Vagina (tissue), 2 donors: ENCODE measurements at regions not wholly inside any gene's neighbourhood (a gene's known extent, or its start where the extent isn't known, plus 50 kb on each side); places are given as distances from the start of the nearest gene placed in this dataset.

Experiments
- POLR2AphosphoS5 ChIP-seq, 2 donors: sonication (generic); formaldehyde crosslinking; IDR thresholded peaks; one replicate each; pipeline ENCODE4 v1.9.0; 2017; ENCODE audit warnings: antibody characterized with exemption in 2 of 2, mild to moderate bottlenecking in 2 of 2, low read depth in 1 of 2; ENCODE audit not compliant: insufficient read depth in 1 of 2
- TF ChIP-seq, protein P1 (sequence below), 3 experiments: fragments of 450-650 bp in 2 of 3; fragments of 200-600 bp in 1 of 3; sonication (generic) in 1 of 3; IDR thresholded peaks; one replicate each; pipeline ENCODE4 v1.5.1; 2017 to 2019; ENCODE audit warnings: antibody characterized with exemption in 3 of 3, mild to moderate bottlenecking in 2 of 3, moderate library complexity in 2 of 3

DNA sequence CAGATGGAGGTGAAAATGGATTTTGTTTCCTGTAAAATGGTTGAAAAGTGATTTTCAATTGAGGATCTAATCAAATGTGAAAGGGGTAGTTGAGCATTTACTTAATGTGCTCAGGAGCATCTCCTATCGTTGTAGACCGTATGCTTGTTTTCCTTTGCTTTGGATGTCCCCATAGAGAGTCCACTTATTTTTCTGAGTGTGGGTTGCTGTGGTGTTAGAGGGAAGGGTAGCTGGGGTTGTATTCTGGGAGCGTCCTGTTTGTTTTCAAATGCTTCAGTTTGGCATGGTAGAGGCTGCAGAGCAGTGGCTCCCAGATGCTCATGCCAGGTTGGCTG lies 154.1 kb downstream of the MAT2B start:
- TF ChIP-seq POLR2AphosphoS5 (IDR thresholded peaks at IDR 0.05; ENCODE audit: insufficient read depth in 1 of 2, low read depth in 1 of 2), result no peak
- TF ChIP-seq, protein P1, sequence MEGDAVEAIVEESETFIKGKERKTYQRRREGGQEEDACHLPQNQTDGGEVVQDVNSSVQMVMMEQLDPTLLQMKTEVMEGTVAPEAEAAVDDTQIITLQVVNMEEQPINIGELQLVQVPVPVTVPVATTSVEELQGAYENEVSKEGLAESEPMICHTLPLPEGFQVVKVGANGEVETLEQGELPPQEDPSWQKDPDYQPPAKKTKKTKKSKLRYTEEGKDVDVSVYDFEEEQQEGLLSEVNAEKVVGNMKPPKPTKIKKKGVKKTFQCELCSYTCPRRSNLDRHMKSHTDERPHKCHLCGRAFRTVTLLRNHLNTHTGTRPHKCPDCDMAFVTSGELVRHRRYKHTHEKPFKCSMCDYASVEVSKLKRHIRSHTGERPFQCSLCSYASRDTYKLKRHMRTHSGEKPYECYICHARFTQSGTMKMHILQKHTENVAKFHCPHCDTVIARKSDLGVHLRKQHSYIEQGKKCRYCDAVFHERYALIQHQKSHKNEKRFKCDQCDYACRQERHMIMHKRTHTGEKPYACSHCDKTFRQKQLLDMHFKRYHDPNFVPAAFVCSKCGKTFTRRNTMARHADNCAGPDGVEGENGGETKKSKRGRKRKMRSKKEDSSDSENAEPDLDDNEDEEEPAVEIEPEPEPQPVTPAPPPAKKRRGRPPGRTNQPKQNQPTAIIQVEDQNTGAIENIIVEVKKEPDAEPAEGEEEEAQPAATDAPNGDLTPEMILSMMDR (IDR thresholded peaks at IDR 0.05), result no peak
